HEK293 (cell line): ENCODE measurements at regions not wholly inside any gene's neighbourhood (a gene's known extent, or its start where the extent isn't known, plus 50 kb on each side); places are given as distances from the start of the nearest gene placed in this dataset.

Source experiments
- CTCF ChIA-PET: fragments of 350-600 bp; formaldehyde crosslinking; extraction: SDS; loops from one replicate; lab custom pipeline; 2021; ENCODE audit warnings: antibody characterized with exemption; lab: Yijun Ruan, JAX
- POLR2A ChIA-PET: fragments of 300-600 bp; formaldehyde crosslinking; extraction: SDS; loops from one replicate; lab custom pipeline; 2020; ENCODE audit warnings: antibody characterized with exemption, inconsistent platforms; lab: Yijun Ruan, JAX
- H3K27ac ChIP-seq: fragments of 200-500 bp; sonication (Bioruptor generic); 2 replicates; pipeline ENCODE4 v1.5.1; 2014; ENCODE audit warnings: low read depth, low read length, control low read depth, inconsistent platforms; ENCODE audit errors: extremely low read depth
- H3K36me3 ChIP-seq, 2 experiments: fragments of 200-500 bp in 1 of 2; sonication (Bioruptor generic) in 1 of 2; 1 replicate in 1 of 2; 2 replicates in 1 of 2; pipeline ENCODE4 v1.5.1; 2014 to 2017; ENCODE audit warnings: inconsistent platforms in 2 of 2, low read length in 2 of 2; ENCODE audit not compliant: control insufficient read depth in 2 of 2, insufficient read depth in 1 of 2
- H3K4me1 ChIP-seq: fragments of 200-500 bp; sonication (Bioruptor generic); 2 replicates; pipeline ENCODE4 v1.5.1; 2014; ENCODE audit warnings: mild to moderate bottlenecking, low read length, inconsistent platforms; ENCODE audit not compliant: control insufficient read depth, insufficient read depth
- H3K4me3 ChIP-seq: 2 replicates; pipeline ENCODE4 v1.5.1; 2011; ENCODE audit warnings: low read depth, mild to moderate bottlenecking, control low read depth, low read length, moderate library complexity
- H3K9me3 ChIP-seq: fragments of 200-500 bp; sonication (Bioruptor generic); 2 replicates; pipeline ENCODE4 v1.5.1; 2014; ENCODE audit warnings: low read depth, low read length, inconsistent platforms; ENCODE audit not compliant: control insufficient read depth, insufficient read depth
- EGR2 ChIP-seq: fragments of 450-650 bp; formaldehyde crosslinking; IDR thresholded peaks from 2 replicates; pipeline ENCODE4 v1.5.1; 2016; ENCODE audit warnings: low read depth, missing biosample characterization, missing genetic modification characterization
- GLIS2 ChIP-seq: fragments of 450-650 bp; formaldehyde crosslinking; IDR thresholded peaks from 2 replicates; pipeline ENCODE4 v1.5.1; 2016; ENCODE audit warnings: missing biosample characterization, missing genetic modification characterization
- KLF1 ChIP-seq: fragments of 450-650 bp; formaldehyde crosslinking; IDR thresholded peaks from 2 replicates; pipeline ENCODE4 v1.5.1; 2016; ENCODE audit warnings: missing biosample characterization, missing genetic modification characterization
- KLF16 ChIP-seq: fragments of 450-650 bp; formaldehyde crosslinking; IDR thresholded peaks from 2 replicates; pipeline ENCODE4 v1.5.1; 2017; ENCODE audit warnings: missing biosample characterization, missing genetic modification characterization
- KLF7 ChIP-seq: fragments of 450-650 bp; formaldehyde crosslinking; IDR thresholded peaks from 2 replicates; pipeline ENCODE4 v1.5.1; 2016; ENCODE audit warnings: missing biosample characterization, missing genetic modification characterization, borderline replicate concordance
- PBX3 ChIP-seq: sonication (generic); formaldehyde crosslinking; IDR thresholded peaks from 2 replicates; pipeline ENCODE4 v1.8.1; 2022; ENCODE audit warnings: mild to moderate bottlenecking, moderate library complexity, missing genetic modification reagents
- PRDM6 ChIP-seq: fragments of 450-650 bp; formaldehyde crosslinking; IDR thresholded peaks from 2 replicates; pipeline ENCODE4 v1.5.1; 2017; ENCODE audit warnings: missing biosample characterization, missing genetic modification characterization
- ZBTB10 ChIP-seq: fragments of 450-650 bp; formaldehyde crosslinking; IDR thresholded peaks from 2 replicates; pipeline ENCODE4 v1.5.1; 2016; ENCODE audit warnings: missing biosample characterization, missing genetic modification characterization
- ZNF133 ChIP-seq: fragments of 450-650 bp; formaldehyde crosslinking; IDR thresholded peaks from 2 replicates; pipeline ENCODE4 v1.5.1; 2016; ENCODE audit warnings: missing biosample characterization, missing genetic modification characterization
- ZNF155 ChIP-seq: fragments of 450-650 bp; formaldehyde crosslinking; IDR thresholded peaks from 2 replicates; pipeline ENCODE4 v1.5.1; 2016; ENCODE audit warnings: missing biosample characterization, missing genetic modification characterization
- ZNF157 ChIP-seq: fragments of 450-650 bp; formaldehyde crosslinking; IDR thresholded peaks from 2 replicates; pipeline ENCODE4 v1.5.1; 2016; ENCODE audit warnings: missing biosample characterization, missing genetic modification characterization
- ZNF169 ChIP-seq: fragments of 450-650 bp; formaldehyde crosslinking; IDR thresholded peaks from 2 replicates; pipeline ENCODE4 v1.5.1; 2016; ENCODE audit warnings: missing biosample characterization, missing genetic modification characterization
- ZNF175 ChIP-seq: fragments of 450-650 bp; formaldehyde crosslinking; IDR thresholded peaks from 2 replicates; pipeline ENCODE4 v1.5.1; 2016; ENCODE audit warnings: missing biosample characterization, missing genetic modification characterization
- ZNF223 ChIP-seq: fragments of 450-650 bp; formaldehyde crosslinking; IDR thresholded peaks from 2 replicates; pipeline ENCODE4 v1.5.1; 2016; ENCODE audit warnings: missing biosample characterization, missing genetic modification characterization
- ZNF274 ChIP-seq, 2 experiments: fragments of 200-500 bp in 1 of 2; fragments of 450-650 bp in 1 of 2; sonication (Bioruptor generic) in 1 of 2; formaldehyde crosslinking in 1 of 2; IDR thresholded peaks; 2 replicates each; pipeline versions ENCODE4 v1.5.1 to v1.6.1; 2014 to 2016; ENCODE audit warnings: borderline replicate concordance in 1 of 2, inconsistent platforms in 1 of 2, low read length in 1 of 2, missing biosample characterization in 1 of 2, missing genetic modification characterization in 1 of 2
- ZNF324 ChIP-seq: fragments of 450-650 bp; formaldehyde crosslinking; IDR thresholded peaks from 2 replicates; pipeline ENCODE4 v1.5.1; 2016; ENCODE audit warnings: missing biosample characterization, missing genetic modification characterization
- ZNF391 ChIP-seq: fragments of 450-650 bp; formaldehyde crosslinking; IDR thresholded peaks from 2 replicates; pipeline ENCODE4 v1.5.1; 2016; ENCODE audit warnings: low read depth, missing biosample characterization, missing genetic modification characterization, borderline replicate concordance
- ZNF394 ChIP-seq: fragments of 450-650 bp; formaldehyde crosslinking; IDR thresholded peaks from 2 replicates; pipeline ENCODE4 v1.5.1; 2016; ENCODE audit warnings: missing biosample characterization, missing genetic modification characterization, mild to moderate bottlenecking, moderate library complexity, borderline replicate concordance
- ZNF473 ChIP-seq: fragments of 450-650 bp; formaldehyde crosslinking; IDR thresholded peaks from 2 replicates; pipeline ENCODE4 v1.5.1; 2017; ENCODE audit warnings: missing biosample characterization, missing genetic modification characterization
- ZNF488 ChIP-seq: fragments of 450-650 bp; formaldehyde crosslinking; IDR thresholded peaks from 2 replicates; pipeline ENCODE4 v1.5.1; 2016; ENCODE audit warnings: missing biosample characterization, missing genetic modification characterization
- ZNF664 ChIP-seq: fragments of 450-650 bp; formaldehyde crosslinking; IDR thresholded peaks from 2 replicates; pipeline ENCODE4 v1.5.1; 2016; ENCODE audit warnings: missing biosample characterization, missing genetic modification characterization
- ZNF785 ChIP-seq: fragments of 450-650 bp; formaldehyde crosslinking; IDR thresholded peaks from 2 replicates; pipeline ENCODE4 v1.5.1; 2016; ENCODE audit warnings: missing biosample characterization, missing genetic modification characterization
- ZNF830 ChIP-seq: fragments of 450-650 bp; IDR thresholded peaks from 2 replicates; pipeline ENCODE4 v1.5.0; 2018; ENCODE audit warnings: missing biosample characterization, missing genetic modification characterization, low read depth, mild to moderate bottlenecking, moderate library complexity
- ZNF843 ChIP-seq: fragments of 450-650 bp; formaldehyde crosslinking; IDR thresholded peaks from 2 replicates; pipeline ENCODE4 v1.5.1; 2016; ENCODE audit warnings: missing biosample characterization, missing genetic modification characterization

GRCh38 chr2:41061356-41061755, 609.5 kb upstream of the SLC8A1 start:
- no peak for TF ChIP-seq ZNF133 (tag by site-specific recombination)
- no peak for TF ChIP-seq KLF7
- TF ChIP-seq ZNF785, result no peak
- no peak for TF ChIP-seq ZNF664 (tag by site-specific recombination)
- no peak for TF ChIP-seq ZNF324 (tag by site-specific recombination)
- TF ChIP-seq GLIS2 (tag by site-specific recombination), result no peak
- TF ChIP-seq ZNF157 (tag by site-specific recombination), result no peak
- no peak for TF ChIP-seq ZNF274 (IDR thresholded peaks at IDR 0.05; ENCODE audit: low read length)
- no peak for TF ChIP-seq ZNF274 (tag by site-specific recombination; IDR thresholded peaks at IDR 0.05; ENCODE audit: borderline replicate concordance)
- no peak for TF ChIP-seq ZNF830 (tag by site-specific recombination)
- TF ChIP-seq ZNF473 (tag by site-specific recombination), result no peak
- TF ChIP-seq KLF1 (tag by site-specific recombination), result no peak
- no peak for TF ChIP-seq ZNF391
- TF ChIP-seq ZNF155 (tag by site-specific recombination), result no peak
- no peak for TF ChIP-seq PBX3
- no peak for TF ChIP-seq ZNF488 (tag by site-specific recombination)
- no peak for TF ChIP-seq ZBTB10 (tag by site-specific recombination)
- no peak for TF ChIP-seq ZNF169
- ChIA-PET CTCF (interaction anchor here (0.6 kb wide), 1 partner anchor 49 kb away, joined by 3 read pairs; no protein-coding TSS in a partner anchor), POLR2A (no interaction called here)

GRCh38 chr2:41062336-41062735, 610.4 kb upstream of the SLC8A1 start:
- Histone ChIP-seq H3K36me3 (no peaks in the 10 kb centered on the region), H3K9me3 (no peaks in the 10 kb centered on the region), H3K4me3 (no peak overlapping the region), H3K4me1 (no peaks in the 10 kb centered on the region), H3K27ac (no peak overlapping the region)
- ChIA-PET POLR2A (no interaction called here), CTCF (no interaction called here)
- no peak for TF ChIP-seq ZNF843
- TF ChIP-seq ZNF175 (tag by site-specific recombination), result no peak
- TF ChIP-seq PRDM6 (tag by site-specific recombination), result no peak
- TF ChIP-seq ZNF394 (tag by site-specific recombination), result no peak
- no peak for TF ChIP-seq EGR2 (tag by site-specific recombination)
- TF ChIP-seq ZNF223, result no peak
- TF ChIP-seq KLF16 (tag by site-specific recombination), result no peak

More at GRCh38 chr2:41061356-41061755, 609.5 kb upstream of the SLC8A1 start:
- no peak overlapping the region for H3K27ac ChIP-seq
- no peaks in the 10 kb centered on the region for H3K4me1 ChIP-seq
- H3K9me3 ChIP-seq, result no peaks in the 10 kb centered on the region
- H3K36me3 ChIP-seq, result no peaks in the 10 kb centered on the region
- H3K4me3 ChIP-seq, result no peak overlapping the region
